Stimulated activated CD4-positive, alpha-beta T cell treated with anti-CD3 and anti-CD28 coated beads, Interleukin-12 subunit alpha, Interleukin-12 subunit beta, amount 100 ng/mL, for 24 hours (primary cell): ENCODE measurements at regions not wholly inside any gene's neighbourhood (a gene's known extent, or its start where the extent isn't known, plus 50 kb on each side); places are given as distances from the start of the nearest gene placed in this dataset.

Experiments used
- DNase-seq, 2 experiments: peaks; one replicate each; pipeline ENCODE4 v3.0.0-alpha.2; 2020; ENCODE audit warnings: low read depth in 2 of 2

- no peak for DNase-seq
Observed at GRCh38 chr13:109521719-109522118, 264.7 kb downstream of the IRS2 start.

GRCh38 chr13:109517517-109517916 lies 268.9 kb downstream of the IRS2 start:
- DNase-seq: no peak

- no peak for DNase-seq
Observed at GRCh38 chr13:109516186-109516585, 270.2 kb downstream of the IRS2 start.

GRCh38 chr13:109510013-109510412 lies 276.4 kb downstream of the IRS2 start:
- no peak for DNase-seq

DNA sequence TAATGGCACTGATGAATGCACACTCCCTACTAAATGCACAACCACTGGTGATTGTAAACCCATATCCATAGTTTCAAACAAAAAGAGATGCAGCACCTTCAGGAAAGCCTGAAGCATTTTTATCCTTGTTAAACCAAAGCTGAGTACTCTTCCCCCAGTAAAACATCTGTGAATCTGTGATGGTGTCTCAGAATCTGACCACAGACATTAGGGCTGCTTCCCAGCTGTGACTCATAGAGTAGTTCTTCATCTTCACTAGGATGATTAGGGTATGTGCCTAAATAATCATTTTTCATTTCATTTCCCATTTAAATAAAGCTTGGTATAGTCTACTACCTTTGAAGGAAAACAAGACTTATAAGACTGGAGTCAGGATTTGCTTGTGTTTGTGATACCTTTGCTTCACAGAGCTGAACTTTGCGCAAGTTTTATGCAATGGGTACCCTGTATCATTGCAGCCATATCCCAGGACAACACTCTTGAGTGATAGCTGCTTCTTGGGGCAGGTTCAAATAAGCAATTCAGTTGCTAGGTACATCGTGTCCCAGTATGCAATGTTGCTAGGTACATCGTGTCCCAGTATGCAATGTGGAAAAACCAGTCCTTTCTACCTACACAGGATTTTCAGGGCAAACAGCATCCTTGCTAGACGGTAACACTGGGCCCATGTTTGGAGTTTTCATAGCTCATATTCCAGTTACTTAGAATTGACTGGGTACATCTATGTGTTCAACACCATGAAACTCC lies 277.1 kb downstream of the IRS2 start:
- DNase-seq: no peak

- no peak for DNase-seq
Observed at GRCh38 chr13:109500146-109500773, 286.1 kb downstream of the IRS2 start.

- no peak for DNase-seq
Observed at GRCh38 chr13:109497917-109498316, 288.5 kb downstream of the IRS2 start.

GRCh38 chr13:109496216-109496615 lies 290.2 kb downstream of the IRS2 start:
- no peak for DNase-seq

DNA sequence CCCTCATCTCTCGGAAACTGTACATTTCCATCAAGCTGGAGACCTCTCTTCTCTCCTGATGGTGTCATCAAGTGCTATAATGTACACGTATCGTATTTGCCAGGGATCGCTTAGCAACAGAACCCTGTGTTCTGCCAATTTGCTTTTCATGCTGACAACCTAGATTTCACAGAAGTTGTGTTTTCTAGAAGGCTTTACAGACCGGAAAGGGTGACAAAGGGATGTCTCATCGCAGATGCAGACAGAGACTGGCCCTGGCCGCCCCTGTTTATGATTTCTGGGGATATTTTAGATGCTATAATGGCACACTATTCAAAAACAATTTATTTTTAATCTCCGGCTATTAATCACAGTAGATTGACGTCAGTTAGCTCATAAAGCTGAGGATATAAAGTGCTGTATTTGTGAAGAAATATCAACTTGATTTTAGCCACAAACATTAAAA lies 291.4 kb downstream of the IRS2 start:
- no peak for DNase-seq

GRCh38 chr13:109485136-109485794 lies 301.1 kb downstream of the IRS2 start:
- DNase-seq: no peak

DNA sequence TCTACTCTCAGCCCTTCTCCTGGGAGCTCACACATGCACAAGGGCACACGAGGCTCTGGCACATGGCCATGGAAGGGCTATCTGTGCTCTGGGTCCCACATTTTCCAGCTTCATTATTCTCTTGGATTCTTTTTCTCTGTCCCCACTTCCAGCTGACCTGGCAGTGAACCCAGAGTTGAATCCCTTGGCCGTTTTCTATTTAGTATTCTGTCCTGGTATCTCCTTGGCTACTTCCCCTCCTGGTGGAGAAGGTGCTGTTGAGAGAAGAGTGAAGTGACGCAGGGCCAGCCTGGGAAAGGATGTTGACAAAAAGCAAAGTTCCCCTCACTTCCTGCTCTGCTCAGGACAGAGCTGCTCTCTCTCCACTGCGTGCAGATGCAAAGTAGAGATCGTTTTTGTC lies 303.1 kb downstream of the IRS2 start:
- no peak for DNase-seq

DNA sequence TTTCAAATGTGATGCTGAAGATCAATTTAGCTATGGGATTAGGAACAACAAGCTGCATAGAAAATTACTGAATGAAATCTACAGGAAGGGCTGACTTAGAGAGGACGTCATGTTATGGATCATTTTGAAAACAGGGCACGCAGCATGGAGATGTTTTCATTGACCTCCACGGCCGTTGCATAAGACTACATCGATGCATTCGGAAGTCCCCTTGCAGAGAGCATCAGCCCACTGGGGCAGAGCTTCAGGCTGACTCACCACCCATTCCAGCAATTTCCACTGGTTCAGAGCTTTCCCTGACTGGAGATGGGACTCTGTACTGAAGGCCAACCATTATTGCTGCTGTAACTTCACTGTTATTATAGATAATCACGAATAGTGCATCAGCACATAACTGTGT lies 305.3 kb downstream of the IRS2 start:
- no peak for DNase-seq

DNA sequence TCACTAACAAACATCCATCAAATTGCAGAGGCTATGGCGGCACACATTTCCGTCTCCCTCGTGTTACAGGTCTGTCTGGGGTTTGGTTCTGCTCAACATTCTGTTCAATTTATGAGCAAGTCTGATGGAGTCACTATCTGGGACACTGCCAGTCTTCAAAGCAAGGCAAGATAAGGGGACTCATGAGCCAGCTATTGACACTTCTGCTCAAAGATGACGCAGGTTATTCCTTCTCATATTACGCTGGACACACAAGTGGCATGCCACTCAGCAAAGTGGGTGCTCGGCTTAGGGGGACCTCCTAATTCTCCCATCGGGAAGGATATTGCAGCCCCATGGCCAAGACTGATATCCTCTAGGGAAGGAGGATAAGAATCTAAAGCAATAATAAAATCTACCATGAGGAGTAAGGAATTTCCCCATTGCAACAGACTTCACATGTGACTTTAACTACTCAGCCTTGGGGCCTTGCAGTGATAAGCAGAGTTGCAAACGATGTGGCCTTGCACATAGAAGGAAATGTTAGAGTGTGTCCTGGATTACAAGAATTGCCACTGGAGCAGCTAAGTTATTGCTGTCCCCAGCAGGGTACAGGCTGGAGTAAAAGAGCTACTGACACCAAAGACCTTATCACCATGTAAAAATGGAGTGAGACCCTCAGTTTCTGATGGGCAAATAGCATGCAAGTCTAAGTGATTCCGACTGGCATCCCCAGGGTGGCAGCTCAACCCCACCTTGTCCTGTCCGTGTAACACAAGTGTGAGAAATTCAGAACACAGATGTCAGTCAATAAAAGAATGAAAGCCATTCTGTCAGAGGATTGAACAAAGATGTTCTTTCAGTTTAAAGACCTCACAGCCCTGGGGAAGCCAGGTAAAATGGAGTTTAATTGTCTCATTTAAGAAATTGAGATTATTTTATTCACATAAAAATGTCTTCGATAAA lies 306.1 kb downstream of the IRS2 start:
- DNase-seq: no peak

DNA sequence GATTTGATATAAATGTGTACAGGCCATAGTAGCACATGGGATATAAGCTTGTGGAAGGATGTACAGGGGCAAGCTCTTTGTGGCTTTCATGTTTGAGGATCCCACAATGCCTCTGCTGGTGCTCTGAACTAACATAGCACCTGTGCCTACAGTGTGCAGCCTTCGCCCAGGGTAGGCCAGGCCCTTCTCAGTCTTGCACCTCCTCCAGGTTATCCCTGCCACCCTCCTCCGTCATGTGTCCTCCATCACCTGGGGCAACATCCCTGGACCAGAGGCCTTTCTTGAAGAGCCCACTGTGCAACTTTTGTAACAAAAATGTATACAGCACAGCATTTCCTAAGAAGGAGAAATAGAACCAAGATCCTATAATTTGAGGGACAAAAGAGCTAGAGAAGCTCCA lies 306.8 kb downstream of the IRS2 start:
- no peak for DNase-seq

GRCh38 chr13:109476001-109476400 lies 310.4 kb downstream of the IRS2 start:
- DNase-seq: no peak

DNA sequence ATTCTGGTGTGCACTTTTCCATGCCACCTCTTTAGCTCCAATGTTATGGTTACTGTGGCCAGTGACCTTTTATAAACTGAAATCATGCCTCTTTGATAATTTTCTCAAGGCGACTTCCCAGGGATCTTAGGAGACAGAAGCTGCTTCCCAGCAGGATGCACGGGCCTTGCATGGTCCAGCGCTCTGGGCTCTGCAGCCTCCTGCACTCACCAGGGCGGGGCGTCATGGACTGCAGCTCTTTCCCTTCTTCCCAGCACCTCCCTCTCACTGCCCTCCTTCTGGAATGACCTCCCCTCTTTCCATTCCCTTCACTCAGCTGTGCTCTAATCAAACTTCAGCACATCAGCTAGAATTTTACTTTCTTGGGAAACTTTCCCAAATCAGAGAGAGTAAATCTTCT lies 318.3 kb downstream of the IRS2 start:
- DNase-seq: no peak

DNA sequence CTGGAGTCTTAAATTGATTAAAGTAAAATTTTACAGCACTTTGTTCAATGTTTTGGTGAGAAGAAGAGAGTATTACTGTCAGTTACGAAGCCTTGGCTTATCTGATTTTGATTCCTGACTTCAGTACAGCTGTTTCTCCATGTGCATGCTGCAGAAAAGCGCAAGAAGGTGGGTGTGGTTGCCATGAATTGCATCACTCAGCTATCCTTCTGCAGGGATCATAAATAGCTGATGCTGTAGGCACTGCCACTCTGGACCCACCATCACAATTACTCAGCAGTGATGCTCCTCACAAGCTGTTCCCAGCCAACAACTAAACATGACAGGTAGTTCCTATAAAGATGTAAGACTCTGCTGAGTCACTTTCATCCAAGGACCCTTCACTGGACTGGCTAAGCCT lies 321.2 kb downstream of the IRS2 start:
- DNase-seq: no peak

DNA sequence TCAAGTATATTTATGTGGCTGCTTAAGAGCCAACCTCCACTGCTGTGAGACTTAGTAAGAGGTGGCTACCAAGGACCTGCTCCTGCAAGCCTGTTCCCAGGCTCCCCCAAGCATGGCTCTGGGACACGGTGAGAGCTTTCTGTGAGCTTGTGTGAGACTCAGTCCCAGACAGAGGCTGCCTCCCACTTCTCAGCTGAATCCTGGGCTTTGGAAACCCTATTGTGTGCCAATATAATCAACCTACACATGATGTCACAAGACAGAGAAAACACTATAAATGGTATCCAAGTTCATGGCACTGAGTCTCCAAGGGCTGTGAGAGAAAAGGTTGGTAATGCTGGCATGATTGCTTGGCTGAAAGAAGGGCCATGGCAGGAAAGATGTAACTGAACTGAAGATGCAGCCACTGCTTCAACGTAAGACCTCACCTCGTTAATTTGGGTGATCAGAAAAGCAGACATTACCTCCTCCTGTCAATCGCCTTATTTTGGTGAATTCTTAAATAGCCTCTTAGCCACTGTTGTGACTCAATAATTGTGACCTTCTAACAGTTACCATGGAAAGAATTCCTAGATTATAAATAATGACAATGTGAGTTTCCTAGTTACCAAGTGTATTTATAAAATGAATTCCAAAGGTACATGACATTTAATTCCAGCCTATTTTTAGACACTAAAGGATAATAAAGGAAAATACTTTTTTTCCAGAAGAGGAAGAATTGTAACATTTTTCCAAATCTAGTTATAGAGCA lies 332.0 kb downstream of the IRS2 start:
- DNase-seq: no peak

DNA sequence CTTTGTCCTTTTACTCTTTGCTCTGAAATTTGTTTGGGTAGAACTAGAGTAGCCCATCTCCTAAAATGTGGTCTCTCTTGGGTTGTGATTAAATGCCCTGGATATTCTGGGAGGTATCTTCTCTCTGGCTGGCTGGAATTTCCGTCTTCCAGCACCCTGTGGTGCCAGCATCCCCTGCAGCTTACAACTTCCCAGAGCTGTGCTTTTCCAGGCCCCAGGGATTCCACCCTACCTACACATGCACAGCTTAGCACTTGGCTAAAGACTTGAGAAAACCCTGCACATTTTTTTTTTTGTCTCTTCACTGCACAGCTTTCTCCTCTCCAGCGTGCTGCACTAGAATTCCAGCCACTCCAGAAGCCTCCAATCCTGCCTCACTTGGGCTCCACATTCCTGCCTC lies 334.7 kb downstream of the IRS2 start:
- DNase-seq: no peak

DNA sequence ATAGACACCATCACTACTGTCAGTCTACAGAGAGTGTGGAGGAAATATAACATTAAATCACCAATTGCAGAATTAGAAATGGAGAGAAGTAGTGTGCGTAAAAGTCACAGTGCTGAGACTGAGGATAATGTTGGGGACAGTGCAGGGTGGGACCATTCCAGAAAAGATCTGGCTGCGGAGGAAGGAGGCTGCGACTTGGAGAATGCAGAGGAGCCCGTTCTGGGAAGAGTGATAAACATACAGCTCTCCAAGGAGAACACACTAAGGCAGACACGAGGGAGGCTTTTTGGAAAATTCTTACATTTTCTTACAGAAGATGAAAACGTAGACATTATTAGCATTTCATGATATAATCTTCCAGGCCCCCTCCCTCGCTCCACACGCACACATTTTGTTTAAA lies 337.8 kb downstream of the IRS2 start:
- DNase-seq: no peak

GRCh38 chr13:109447667-109448066 lies 338.7 kb downstream of the IRS2 start:
- DNase-seq: no peak
